Stimulated activated CD8-positive, alpha-beta memory T cell treated with anti-CD3 and anti-CD28 coated beads, Interleukin-4, amount 100 ng/mL, for 1 hour (primary cell): ENCODE measurements at regions not wholly inside any gene's neighbourhood (a gene's known extent, or its start where the extent isn't known, plus 50 kb on each side); places are given as distances from the start of the nearest gene placed in this dataset.

Source experiments
- DNase-seq, 2 donors: peaks; one replicate each; pipeline ENCODE4 v3.0.0-alpha.2; 2020; ENCODE audit warnings: low read depth in 2 of 2, low spot score in 1 of 2

- no peak for DNase-seq
Observed at GRCh38 chr20:4070323-4071177, 55.2 kb upstream of the RNF24 start.

DNA sequence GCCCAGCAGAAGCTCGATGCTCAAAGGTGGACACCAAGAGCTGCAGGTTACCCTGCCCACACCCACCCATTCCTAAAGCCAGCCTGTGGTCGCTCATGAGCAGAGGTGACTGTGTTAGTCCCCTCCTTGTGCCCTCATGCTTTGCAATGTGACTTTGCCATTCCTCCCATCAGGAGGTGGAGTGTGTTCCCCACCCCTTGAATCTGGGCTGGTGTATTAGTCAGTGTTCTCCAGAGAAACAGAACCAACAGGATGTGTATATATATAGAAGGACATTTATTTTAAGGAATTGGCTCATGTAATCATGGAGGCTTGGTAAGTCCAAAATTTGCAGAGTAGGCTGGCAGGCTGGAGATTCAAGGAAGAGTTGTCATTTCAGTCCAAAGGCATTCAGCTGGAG lies 54.4 kb upstream of the RNF24 start:
- no peak for DNase-seq

DNA sequence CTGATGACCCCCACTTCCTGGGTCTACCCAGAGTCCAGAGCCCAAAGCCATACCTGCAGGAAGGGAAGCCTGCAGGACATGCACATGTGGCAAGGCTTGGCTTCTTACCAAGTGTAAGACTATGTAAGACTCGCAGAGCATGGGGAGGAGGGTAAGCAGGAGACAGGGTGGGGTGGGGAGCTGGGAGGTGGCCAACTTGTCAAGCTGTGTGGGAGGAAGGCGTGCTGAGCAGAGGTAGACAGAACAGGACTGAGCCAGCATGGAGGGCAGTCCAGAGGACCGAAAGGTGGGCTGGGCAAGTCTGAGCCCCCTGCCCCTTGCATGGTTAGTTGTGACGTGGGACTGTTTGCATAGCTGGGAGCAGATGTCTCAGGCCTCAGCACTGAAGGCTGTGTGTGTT lies 53.4 kb upstream of the RNF24 start:
- DNase-seq = no peak

- no peak for DNase-seq
Observed at GRCh38 chr20:4067600-4068261, 52.4 kb upstream of the RNF24 start.

DNA sequence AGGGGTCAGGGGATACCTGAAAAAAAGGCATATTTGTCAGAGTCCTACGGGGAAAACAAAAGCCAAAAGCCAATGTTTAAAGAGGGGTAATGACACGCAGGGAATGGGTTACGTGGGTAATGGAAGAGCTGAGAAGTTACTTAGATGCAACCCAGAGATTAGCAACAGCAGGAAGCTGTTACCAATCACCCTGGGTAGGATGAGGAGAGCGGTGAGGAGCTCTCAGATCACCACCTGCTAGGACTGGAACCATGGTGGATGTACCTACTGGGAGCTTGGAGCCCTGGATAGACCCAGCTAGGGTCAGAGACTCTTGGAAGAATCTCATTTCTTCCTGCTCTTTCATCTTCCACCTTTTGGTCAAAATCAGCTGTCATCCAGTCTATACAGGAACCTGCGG lies 51.2 kb upstream of the RNF24 start:
- DNase-seq = no peak

DNA sequence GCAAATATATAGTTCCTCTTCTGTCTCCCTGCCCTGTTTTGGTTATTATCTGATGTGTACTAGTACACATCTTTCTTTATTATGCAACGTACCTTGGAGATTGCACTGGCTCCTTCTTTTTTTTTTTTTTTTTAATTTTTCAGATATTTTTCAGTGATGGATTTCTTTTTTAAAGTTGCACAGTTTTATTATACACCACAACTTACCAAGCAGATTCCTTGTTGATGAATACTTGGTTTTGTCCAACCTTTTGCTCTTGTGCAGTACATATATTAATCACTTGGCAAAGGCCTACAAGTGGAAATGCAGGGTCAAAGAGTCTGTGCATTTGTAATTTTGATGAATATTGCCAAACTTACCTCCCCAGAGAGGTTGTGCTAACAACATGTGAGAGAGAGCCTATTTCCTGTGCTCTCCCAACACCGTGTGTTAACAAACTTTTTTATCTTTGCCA lies 50.1 kb upstream of the RNF24 start:
- no peak for DNase-seq
